ENCODE measurements at regions not wholly inside any gene's neighbourhood (a gene's known extent, or its start where the extent isn't known, plus 50 kb on each side); places are given as distances from the start of the nearest gene placed in this dataset.

GRCh38 chr12:61542551-61542950, 717.7 kb upstream of the USP15 start:
- TF ChIP-seq CTCF (IDR thresholded peaks at IDR 0.05; ENCODE audit: insufficient read depth, low read length, poor library complexity, severe bottlenecking) (no peak), EZH2phosphoT487 (conservative IDR thresholded peaks at IDR 0.05; ENCODE audit: low read length) (no peak)
